IMR-90 (cell line): ENCODE measurements at regions not wholly inside any gene's neighbourhood (a gene's known extent, or its start where the extent isn't known, plus 50 kb on each side); places are given as distances from the start of the nearest gene placed in this dataset.
A peak's percentile ranks its signal among the peaks of the same experiment; 100 is the strongest.

Experiments
- ATAC-seq: fragments of 200-7000 bp; cut with Tn5 transposase; 2 replicates; pipeline ENCODE4 v1.9.1; 2020; ENCODE audit warnings: low read depth, mild to moderate bottlenecking, moderate library complexity
- BruUV-seq: library from RNA; stranded (reverse); fragments of 400-500 nt; replicated peaks from 2 replicates; lab custom pipeline; 2021; lab: Mats Ljungman, UMichigan
- CTCF ChIA-PET: fragments of 300-600 bp; formaldehyde crosslinking; extraction: SDS; loops from one replicate; lab custom pipeline; 2021; ENCODE audit warnings: antibody characterized with exemption; lab: Yijun Ruan, JAX
- POLR2A ChIA-PET: fragments of 300-600 bp; sonication (Branson Sonifier 250); formaldehyde crosslinking; loops from one replicate; lab custom pipeline; 2022; ENCODE audit warnings: antibody characterized with exemption; ENCODE audit not compliant: unreplicated experiment; lab: Charles Lee
- DNase-seq: peaks from one replicate; pipeline ENCODE4 v3.0.0; 2013
- H2AFZ ChIP-seq: replicated peaks from 2 replicates; pipeline ENCODE3; 2013; ENCODE audit warnings: low read length, mild to moderate bottlenecking; ENCODE audit not compliant: poor library complexity
- H2AK5ac ChIP-seq: 2 replicates; pipeline ENCODE4 v1.6.1; 2013; ENCODE audit warnings: low read depth, low read length, inconsistent platforms
- H2AK9ac ChIP-seq: replicated peaks from 2 replicates; pipeline ENCODE3; 2013; ENCODE audit warnings: mild to moderate bottlenecking, low read depth, low read length, moderate library complexity; ENCODE audit not compliant: poor library complexity
- H2BK120ac ChIP-seq: 2 replicates; pipeline ENCODE4 v1.6.1; 2013; ENCODE audit warnings: low read depth, low read length, inconsistent platforms
- H2BK15ac ChIP-seq: 3 replicates; pipeline ENCODE4 v1.6.1; 2013; ENCODE audit warnings: low read depth, low read length, inconsistent platforms
- H2BK20ac ChIP-seq: 2 replicates; pipeline ENCODE4 v1.6.1; 2013; ENCODE audit warnings: low read depth, mild to moderate bottlenecking, inconsistent platforms, low read length, moderate library complexity
- H2BK5ac ChIP-seq: 2 replicates; pipeline ENCODE4 v1.6.1; 2013; ENCODE audit warnings: mild to moderate bottlenecking, low read depth, low read length, inconsistent platforms; ENCODE audit not compliant: poor library complexity, severe bottlenecking
- H3K14ac ChIP-seq: replicated peaks from 2 replicates; pipeline ENCODE4 v1.6.1; 2013; ENCODE audit warnings: low read depth, low read length, inconsistent platforms
- H3K18ac ChIP-seq: 2 replicates; pipeline ENCODE4 v1.6.1; 2013; ENCODE audit warnings: low read depth, low read length, control low read depth
- H3K23ac ChIP-seq: 2 replicates; pipeline ENCODE4 v1.6.1; 2013; ENCODE audit warnings: low read depth, low read length, inconsistent platforms
- H3K27ac ChIP-seq: 2 replicates; pipeline ENCODE4 v1.5.1; 2013; ENCODE audit warnings: mild to moderate bottlenecking, control low read depth, low read length; ENCODE audit not compliant: insufficient read depth
- H3K27me3 ChIP-seq: 2 replicates; pipeline ENCODE4 v1.6.1; 2013; ENCODE audit warnings: low read length; ENCODE audit not compliant: control insufficient read depth, insufficient read depth
- H3K36me3 ChIP-seq: 2 replicates; pipeline ENCODE4 v1.6.1; 2013; ENCODE audit warnings: low read length, mixed read lengths; ENCODE audit not compliant: control insufficient read depth, insufficient read depth
- H3K4ac ChIP-seq: 2 replicates; pipeline ENCODE4 v1.6.1; 2013; ENCODE audit warnings: low read depth, low read length, inconsistent platforms
- H3K4me1 ChIP-seq: 2 replicates; pipeline ENCODE4 v1.6.1; 2013; ENCODE audit warnings: low read length, mixed read lengths; ENCODE audit not compliant: control insufficient read depth, insufficient read depth
- H3K4me2 ChIP-seq: 2 replicates; pipeline ENCODE4 v1.6.1; 2013; ENCODE audit warnings: low read depth, mild to moderate bottlenecking, control low read depth, low read length, moderate library complexity
- H3K4me3 ChIP-seq: 2 replicates; pipeline ENCODE4 v1.5.1; 2013; ENCODE audit warnings: low read depth, mild to moderate bottlenecking, control low read depth, low read length, moderate library complexity; ENCODE audit not compliant: insufficient read depth
- H3K56ac ChIP-seq: 2 replicates; pipeline ENCODE4 v1.6.1; 2013; ENCODE audit warnings: low read length, inconsistent platforms; ENCODE audit not compliant: insufficient read depth; ENCODE audit errors: extremely low read depth
- H3K79me1 ChIP-seq, 2 experiments: 2 replicates each; pipeline ENCODE4 v1.6.1; 2013; ENCODE audit warnings: low read length in 2 of 2, inconsistent platforms in 1 of 2, low read depth in 1 of 2
- H3K9ac ChIP-seq: 2 replicates; pipeline ENCODE4 v1.6.1; 2013; ENCODE audit warnings: low read depth, low read length, control low read depth
- H3K9me1 ChIP-seq: 2 replicates; pipeline ENCODE4 v1.6.1; 2013; ENCODE audit warnings: low read length, inconsistent platforms; ENCODE audit not compliant: insufficient read depth
- H3K9me3 ChIP-seq: 2 replicates; pipeline ENCODE4 v1.6.1; 2013; ENCODE audit warnings: low read length; ENCODE audit not compliant: control insufficient read depth, insufficient read depth
- H4K20me1 ChIP-seq: 2 replicates; pipeline ENCODE4 v1.6.1; 2013; ENCODE audit warnings: low read length, inconsistent platforms; ENCODE audit not compliant: insufficient read depth
- H4K5ac ChIP-seq: 2 replicates; pipeline ENCODE4 v1.6.1; 2013; ENCODE audit warnings: mild to moderate bottlenecking, low read depth, low read length, control low read depth
- H4K8ac ChIP-seq, 2 experiments: 2 replicates each; pipeline ENCODE4 v1.6.1; 2013; ENCODE audit warnings: low read depth in 2 of 2, low read length in 2 of 2, control low read depth in 1 of 2, inconsistent platforms in 1 of 2
- H4K91ac ChIP-seq: 2 replicates; pipeline ENCODE4 v1.6.1; 2013; ENCODE audit warnings: low read depth, low read length, inconsistent platforms; ENCODE audit not compliant: insufficient read depth
- ELK1 ChIP-seq: fragments of 150-350 bp; IDR thresholded peaks from 2 replicates; pipeline ENCODE4 v1.6.1; 2016; ENCODE audit warnings: low read depth, mild to moderate bottlenecking, low read length, moderate library complexity, borderline replicate concordance
- MXI1 ChIP-seq: IDR thresholded peaks from 2 replicates; pipeline ENCODE4 v1.6.1; 2012; ENCODE audit warnings: low read depth, mild to moderate bottlenecking, low read length, moderate library complexity, borderline replicate concordance
- NFE2L2 ChIP-seq: fragments of 150-350 bp; IDR thresholded peaks from 2 replicates; pipeline ENCODE4 v1.6.1; 2016; ENCODE audit warnings: low read depth, mild to moderate bottlenecking, low read length
- POLR2A ChIP-seq: IDR thresholded peaks from 2 replicates; pipeline ENCODE4 v1.6.1; 2012; ENCODE audit warnings: mild to moderate bottlenecking, low read depth, low read length
- RAD21 ChIP-seq: IDR thresholded peaks from 2 replicates; pipeline ENCODE4 v1.6.1; 2012; ENCODE audit warnings: low read length, improper control_type of control experiment
- RCOR1 ChIP-seq: IDR thresholded peaks from 2 replicates; pipeline ENCODE4 v1.6.1; 2012; ENCODE audit warnings: mild to moderate bottlenecking, low read length, improper control_type of control experiment; ENCODE audit not compliant: insufficient replicate concordance
- RFX5 ChIP-seq: IDR thresholded peaks from 2 replicates; pipeline ENCODE4 v1.8.0; 2012; ENCODE audit warnings: low read depth, mild to moderate bottlenecking, low read length, moderate library complexity
- WGBS, 2 experiments: methylation state at CpG; one replicate each; pipeline versions ENCODE4 v1.1.5 to v1.1.7; 2013; ENCODE audit warnings: missing lambda C conversion rate in 2 of 2; ENCODE audit not compliant: insufficient read length in 1 of 2; ENCODE audit errors: extremely low coverage in 2 of 2; 5-methylcytosine and 5-hydroxymethylcytosine counted together
- dilution Hi-C: fragments of 300-500 bp; cut with HindIII; formaldehyde crosslinking; loops from one replicate; pipeline ENCODE4 v1.14.3; 2018; ENCODE audit warnings: low sequenced_read_pairs; ENCODE audit not compliant: unreplicated experiment
- in situ Hi-C: fragments of 300-500 bp; cut with MboI; formaldehyde crosslinking; loops from 3 replicates; pipeline ENCODE4 v1.14.3; 2019; ENCODE audit warnings: low sequenced_read_pairs, inconsistent platforms, mixed read lengths
- intact Hi-C: fragments of 100-400 bp; cut with micrococcal nuclease; formaldehyde crosslinking; loops from 2 replicates; pipeline ENCODE4 v1.10.0; 2022

GRCh38 chr7:81600608-81601007, 169.2 kb downstream of the HGF start (continued):
- TF ChIP-seq POLR2A = no peak
- TF ChIP-seq RFX5 = no peak
- TF ChIP-seq RCOR1 = no peak
- TF ChIP-seq NFE2L2 = no peak
- no peak for TF ChIP-seq MXI1

GRCh38 chr7:81598951-81599350, 170.9 kb downstream of the HGF start:
- ChIA-PET CTCF (no interaction called here), POLR2A (no interaction called here)
- peak overlapping the region; percentile 59; the same call in 1 of the 3 replicates for H2BK15ac ChIP-seq
- H3K27me3 ChIP-seq = no peaks in the 10 kb centered on the region
- H4K8ac ChIP-seq = peak overlapping the region in 1 of 2 experiments; percentile 45; a peak in 1 of 4 replicates
- DNase-seq (no peak), ATAC-seq (no peak)
- no peak overlapping the region for H3K27ac ChIP-seq
- H3K9me3 ChIP-seq = no peaks in the 10 kb centered on the region
- H3K18ac ChIP-seq = peak overlapping the region; percentile 82; the same call in 1 of the 2 replicates
- no peak overlapping the region for H2BK20ac ChIP-seq
- no peak overlapping the region for H3K4me3 ChIP-seq
- 0 out of 2 replicates have a peak overlapping the region, but pooled peaks have one; percentile 47 for H2AK5ac ChIP-seq
- no TSS peak for BruUV-seq
- in situ Hi-C loops (no loop called here), dilution Hi-C loops (no loop called here), intact Hi-C loops (no loop called here)
- H3K4ac ChIP-seq = peak overlapping the region; percentile 22; the same call in 1 of the 2 replicates
- 0 out of 2 replicates have a peak overlapping the region, but pooled peaks have one; percentile 7 for H3K14ac ChIP-seq
- H3K9ac ChIP-seq = no peak overlapping the region
- H4K91ac ChIP-seq = peak overlapping the region; percentile 39; the same call in 1 of the 2 replicates
- H3K56ac ChIP-seq = no peak overlapping the region
- WGBS, 2 experiments = no CpG with 5 or more reads among the region's 1 CpG
- H3K9me1 ChIP-seq = no peaks in the 10 kb centered on the region
- H2BK5ac ChIP-seq = peak overlapping the region; percentile 58
- no peak overlapping the region for H3K23ac ChIP-seq
- peak overlapping the region; percentile 78; the same call in 1 of the 2 replicates for H4K5ac ChIP-seq
- peaks cover 7% of the 10 kb centered on the region for H3K4me1 ChIP-seq
- no peaks in the 10 kb centered on the region for H3K36me3 ChIP-seq
- no peaks in the 10 kb centered on the region for H4K20me1 ChIP-seq
- H3K79me1 ChIP-seq = no peaks in the 10 kb centered on the region
- H2BK120ac ChIP-seq = peak overlapping the region; percentile 51
- TF ChIP-seq RAD21 = no peak
- TF ChIP-seq ELK1 = no peak
- no peak for TF ChIP-seq MXI1
- H3K4me2 ChIP-seq = no peak overlapping the region
- H2AK9ac ChIP-seq = no peak overlapping the region
- H2AFZ ChIP-seq = no peak overlapping the region
